HPDE6-E6E7 (cell line): ENCODE measurements at regions not wholly inside any gene's neighbourhood (a gene's known extent, or its start where the extent isn't known, plus 50 kb on each side); places are given as distances from the start of the nearest gene placed in this dataset.
"Not testable (repeated sequence)": the region's sequence is repeated elsewhere in the genome, so short reads cannot be mapped to it uniquely, and the experiment has no call there.

Experiments used
- DNase-seq: peaks from one replicate; pipeline ENCODE4 v3.0.0; 2011; ENCODE audit warnings: missing footprints; ENCODE audit errors: extremely low spot score

- no peak for DNase-seq
Measured at GRCh38 chrX:96430756-96431455, 253.7 kb upstream of the DIAPH2 start.

GRCh38 chrX:96432647-96433046 is 252.0 kb upstream of the DIAPH2 start:
- DNase-seq: no peak

GRCh38 chrX:96433409-96434077 is 251.1 kb upstream of the DIAPH2 start:
- DNase-seq: no peak

GRCh38 chrX:96435378-96436035 is 249.1 kb upstream of the DIAPH2 start:
- DNase-seq: no peak

- DNase-seq: no peak
Measured at GRCh38 chrX:96436105-96436504, 248.5 kb upstream of the DIAPH2 start.

GRCh38 chrX:96438803-96439202 is 245.8 kb upstream of the DIAPH2 start:
- no peak for DNase-seq

GRCh38 chrX:96440941-96441340 is 243.7 kb upstream of the DIAPH2 start:
- DNase-seq: no peak

- no peak for DNase-seq
Measured at GRCh38 chrX:96445531-96446065, 239.0 kb upstream of the DIAPH2 start.

GRCh38 chrX:96446524-96446923 is 238.1 kb upstream of the DIAPH2 start:
- DNase-seq: no peak

- DNase-seq: no peak
Measured at GRCh38 chrX:96447161-96447560, 237.5 kb upstream of the DIAPH2 start.

GRCh38 chrX:96449191-96449590 is 235.5 kb upstream of the DIAPH2 start:
- no peak for DNase-seq

- no peak for DNase-seq
Measured at GRCh38 chrX:96449896-96450295, 234.7 kb upstream of the DIAPH2 start.

- no peak for DNase-seq
Measured at GRCh38 chrX:96453139-96453538, 231.5 kb upstream of the DIAPH2 start.

GRCh38 chrX:96455078-96455477 is 229.6 kb upstream of the DIAPH2 start:
- DNase-seq: no peak

GRCh38 chrX:96464880-96465558 is 219.6 kb upstream of the DIAPH2 start:
- no peak for DNase-seq

- DNase-seq: no peak
Measured at GRCh38 chrX:96474029-96474740, 210.5 kb upstream of the DIAPH2 start.

GRCh38 chrX:96474741-96475125 is 209.9 kb upstream of the DIAPH2 start:
- DNase-seq: no peak

- DNase-seq: no peak
Measured at GRCh38 chrX:96480081-96480480, 204.6 kb upstream of the DIAPH2 start.

GRCh38 chrX:96481831-96482230 is 202.8 kb upstream of the DIAPH2 start:
- no peak for DNase-seq

- DNase-seq: no peak
Measured at GRCh38 chrX:96483647-96484160, 200.9 kb upstream of the DIAPH2 start.

- DNase-seq: not testable (repeated sequence)
Measured at GRCh38 chrX:96486687-96487086, 198.0 kb upstream of the DIAPH2 start.
